ENCODE measurements at regions not wholly inside any gene's neighbourhood (a gene's known extent, or its start where the extent isn't known, plus 50 kb on each side); places are given as distances from the start of the nearest gene placed in this dataset.
"Not testable (repeated sequence)": the region's sequence is repeated elsewhere in the genome, so short reads cannot be mapped to it uniquely, and the experiment has no call there.

GRCh38 chr2:87349006-87349405, 327.4 kb upstream of the PLGLB1 start:
- not testable (repeated sequence) for H3K9me3 ChIP-seq (ENCODE audit: control insufficient read depth, insufficient read depth, low read length); H3K4me1 ChIP-seq (ENCODE audit: control insufficient read depth, insufficient read depth, low read length); H3K36me3 ChIP-seq (ENCODE audit: control insufficient read depth, insufficient read depth, low read length); H3K4me3 ChIP-seq (ENCODE audit: low read depth, low read length); H3K9ac ChIP-seq (ENCODE audit: low read depth, low read length); H3K27me3 ChIP-seq (ENCODE audit: control insufficient read depth, insufficient read depth, low read length)

DNA sequence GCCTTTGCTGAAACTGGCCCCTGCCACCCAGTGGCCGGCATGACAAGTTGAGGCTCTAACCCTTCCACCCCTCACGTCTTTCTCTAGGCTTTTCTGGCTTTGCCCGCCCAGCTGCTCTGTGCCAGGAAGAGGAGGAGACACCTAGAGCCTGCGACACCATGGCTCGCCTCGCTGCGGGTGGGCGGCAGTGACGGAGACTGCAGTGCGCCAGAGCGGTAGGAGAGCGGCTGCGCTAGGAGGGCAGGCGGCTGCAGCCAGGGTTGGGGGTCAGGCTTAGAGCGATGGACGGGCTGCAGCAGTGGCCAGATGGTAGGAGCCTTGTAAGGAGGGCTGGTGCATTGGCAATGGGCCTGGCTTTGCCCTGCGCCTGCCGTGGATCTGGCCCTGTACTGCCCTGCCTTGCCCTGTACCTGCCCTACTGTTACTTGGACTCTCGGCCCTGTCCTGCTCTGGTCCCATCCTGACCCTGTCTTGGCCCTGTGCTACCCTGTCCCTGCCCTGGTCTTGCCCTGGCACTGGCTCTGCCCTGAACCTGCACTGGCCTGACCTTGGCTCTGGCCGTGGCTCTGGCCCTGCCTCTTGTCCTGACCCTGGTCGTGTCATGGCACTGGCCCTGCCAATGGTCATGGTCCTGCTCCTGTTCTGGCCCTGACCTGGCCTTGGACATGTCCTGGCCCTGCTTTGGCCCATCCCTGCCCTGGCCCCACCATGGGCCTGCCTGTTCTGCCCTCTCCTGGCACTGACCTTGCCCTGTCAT, 330.7 kb upstream of the PLGLB1 start:
- H3K4me1 ChIP-seq (ENCODE audit: control insufficient read depth, insufficient read depth, low read length); H3K27me3 ChIP-seq (ENCODE audit: control insufficient read depth, insufficient read depth, low read length); H3K4me3 ChIP-seq (ENCODE audit: low read depth, low read length); H3K9ac ChIP-seq (ENCODE audit: low read depth, low read length); H3K9me3 ChIP-seq (ENCODE audit: control insufficient read depth, insufficient read depth, low read length); H3K36me3 ChIP-seq (ENCODE audit: control insufficient read depth, insufficient read depth, low read length): not testable (repeated sequence)

DNA sequence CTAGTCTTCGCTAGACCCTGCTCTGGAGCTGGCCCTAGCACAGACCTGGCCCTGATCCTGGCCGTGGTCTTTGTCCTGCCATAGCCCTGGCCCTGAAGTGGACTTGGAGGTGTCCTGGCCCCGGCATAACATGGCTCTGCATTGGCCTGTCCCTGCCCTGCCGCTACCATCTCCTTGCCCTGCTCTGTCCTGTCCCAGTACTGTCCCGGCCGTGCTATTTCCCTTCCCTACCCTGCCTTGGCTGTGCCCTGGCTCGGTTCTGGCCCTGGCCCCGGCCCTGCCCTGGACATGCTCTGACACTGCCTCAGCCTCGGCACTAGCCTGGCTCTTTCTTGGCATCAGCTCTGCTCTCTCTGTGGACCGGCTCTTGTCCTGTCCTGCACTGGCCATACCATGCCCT, 331.8 kb upstream of the PLGLB1 start:
- H3K9ac ChIP-seq (ENCODE audit: low read depth, low read length); H3K4me3 ChIP-seq (ENCODE audit: low read depth, low read length); H3K27me3 ChIP-seq (ENCODE audit: control insufficient read depth, insufficient read depth, low read length); H3K4me1 ChIP-seq (ENCODE audit: control insufficient read depth, insufficient read depth, low read length); H3K9me3 ChIP-seq (ENCODE audit: control insufficient read depth, insufficient read depth, low read length); H3K36me3 ChIP-seq (ENCODE audit: control insufficient read depth, insufficient read depth, low read length): not testable (repeated sequence)

DNA sequence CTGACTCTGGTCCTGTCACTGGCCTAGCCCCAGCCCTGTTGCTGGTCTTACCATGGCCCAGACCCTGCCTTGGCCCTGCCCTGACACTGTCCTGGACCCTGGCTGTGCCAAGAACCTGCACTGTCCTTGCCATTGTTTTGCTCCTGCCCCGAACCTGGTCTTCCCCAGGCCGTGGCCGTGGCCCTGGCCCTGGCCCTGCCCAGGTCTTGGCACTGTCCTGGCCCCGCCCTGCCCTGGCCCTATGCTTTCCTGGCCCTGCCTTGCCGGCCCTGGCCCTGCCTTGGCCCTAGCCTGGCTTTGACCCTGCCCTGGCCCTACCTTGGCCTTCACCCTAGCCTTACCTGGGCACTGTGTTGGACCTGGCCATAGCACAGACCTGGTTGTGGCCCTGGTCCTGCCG, 332.5 kb upstream of the PLGLB1 start:
- H3K4me1 ChIP-seq (ENCODE audit: control insufficient read depth, insufficient read depth, low read length); H3K27me3 ChIP-seq (ENCODE audit: control insufficient read depth, insufficient read depth, low read length); H3K4me3 ChIP-seq (ENCODE audit: low read depth, low read length); H3K9ac ChIP-seq (ENCODE audit: low read depth, low read length); H3K9me3 ChIP-seq (ENCODE audit: control insufficient read depth, insufficient read depth, low read length); H3K36me3 ChIP-seq (ENCODE audit: control insufficient read depth, insufficient read depth, low read length): not testable (repeated sequence)

- not testable (repeated sequence) for H3K9ac ChIP-seq (ENCODE audit: low read depth, low read length); H3K9me3 ChIP-seq (ENCODE audit: control insufficient read depth, insufficient read depth, low read length); H3K4me3 ChIP-seq (ENCODE audit: low read depth, low read length); H3K36me3 ChIP-seq (ENCODE audit: control insufficient read depth, insufficient read depth, low read length); H3K27me3 ChIP-seq (ENCODE audit: control insufficient read depth, insufficient read depth, low read length); H3K4me1 ChIP-seq (ENCODE audit: control insufficient read depth, insufficient read depth, low read length)
Measured at GRCh38 chr2:87360250-87360649, 338.6 kb upstream of the PLGLB1 start.

GRCh38 chr2:87360927-87361326, 339.3 kb upstream of the PLGLB1 start:
- not testable (repeated sequence) for H3K4me1 ChIP-seq (ENCODE audit: control insufficient read depth, insufficient read depth, low read length); H3K27me3 ChIP-seq (ENCODE audit: control insufficient read depth, insufficient read depth, low read length); H3K9me3 ChIP-seq (ENCODE audit: control insufficient read depth, insufficient read depth, low read length); H3K36me3 ChIP-seq (ENCODE audit: control insufficient read depth, insufficient read depth, low read length); H3K4me3 ChIP-seq (ENCODE audit: low read depth, low read length); H3K9ac ChIP-seq (ENCODE audit: low read depth, low read length)

DNA sequence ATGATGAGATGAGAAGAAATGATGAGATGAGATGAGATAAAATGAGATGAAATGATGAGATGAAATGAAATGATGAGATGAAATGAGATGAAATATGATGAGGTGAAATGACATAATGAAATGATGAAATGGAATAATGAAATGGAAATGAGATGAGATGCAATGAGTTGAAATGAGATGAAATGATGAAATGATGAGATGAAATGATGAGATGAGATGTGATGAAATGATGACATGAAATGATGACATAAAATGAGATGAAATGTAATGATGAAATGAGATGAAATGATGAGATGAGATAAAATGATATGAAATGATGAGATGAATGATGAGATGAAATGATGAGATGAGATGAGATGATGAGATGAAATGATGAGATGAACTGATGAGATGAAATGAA, 340.2 kb upstream of the PLGLB1 start:
- not testable (repeated sequence) for H3K27me3 ChIP-seq (ENCODE audit: control insufficient read depth, insufficient read depth, low read length); H3K4me3 ChIP-seq (ENCODE audit: low read depth, low read length); H3K9me3 ChIP-seq (ENCODE audit: control insufficient read depth, insufficient read depth, low read length); H3K4me1 ChIP-seq (ENCODE audit: control insufficient read depth, insufficient read depth, low read length); H3K36me3 ChIP-seq (ENCODE audit: control insufficient read depth, insufficient read depth, low read length); H3K9ac ChIP-seq (ENCODE audit: low read depth, low read length)

- H3K4me3 ChIP-seq (ENCODE audit: low read depth, low read length); H3K27me3 ChIP-seq (ENCODE audit: control insufficient read depth, insufficient read depth, low read length); H3K36me3 ChIP-seq (ENCODE audit: control insufficient read depth, insufficient read depth, low read length); H3K9ac ChIP-seq (ENCODE audit: low read depth, low read length); H3K9me3 ChIP-seq (ENCODE audit: control insufficient read depth, insufficient read depth, low read length); H3K4me1 ChIP-seq (ENCODE audit: control insufficient read depth, insufficient read depth, low read length): not testable (repeated sequence)
Measured at GRCh38 chr2:87364379-87364778, 342.7 kb upstream of the PLGLB1 start.

GRCh38 chr2:87365038-87365437, 343.4 kb upstream of the PLGLB1 start:
- not testable (repeated sequence) for H3K36me3 ChIP-seq (ENCODE audit: control insufficient read depth, insufficient read depth, low read length); H3K4me3 ChIP-seq (ENCODE audit: low read depth, low read length); H3K27me3 ChIP-seq (ENCODE audit: control insufficient read depth, insufficient read depth, low read length); H3K9ac ChIP-seq (ENCODE audit: low read depth, low read length); H3K9me3 ChIP-seq (ENCODE audit: control insufficient read depth, insufficient read depth, low read length); H3K4me1 ChIP-seq (ENCODE audit: control insufficient read depth, insufficient read depth, low read length)

- not testable (repeated sequence) for H3K27me3 ChIP-seq (ENCODE audit: control insufficient read depth, insufficient read depth, low read length); H3K9ac ChIP-seq (ENCODE audit: low read depth, low read length)
Measured at GRCh38 chr2:87386063-87386560, 361.8 kb upstream of the PLGLB2 start.

DNA sequence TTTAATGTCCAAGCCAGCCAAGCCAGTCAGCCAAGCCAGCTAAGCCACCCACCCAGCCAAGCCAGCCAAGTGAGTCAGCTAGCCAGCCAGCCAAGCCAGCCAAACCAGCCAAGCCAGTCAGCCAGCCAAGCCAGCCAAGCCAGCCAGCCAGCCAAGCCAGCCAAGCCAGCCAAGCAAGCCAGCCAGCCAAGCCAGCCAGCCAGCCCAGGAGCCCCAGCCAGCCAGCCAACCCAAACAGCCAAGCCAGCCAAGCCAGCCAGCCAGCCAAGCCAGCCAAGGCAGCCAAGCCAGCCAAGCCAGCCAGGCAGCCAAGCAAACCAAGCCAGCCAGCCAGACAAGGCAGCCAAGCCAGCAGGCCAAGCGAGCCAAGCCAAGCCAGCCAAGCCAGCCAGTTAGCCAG, 352.1 kb upstream of the PLGLB2 start:
- not testable (repeated sequence) for H3K9me3 ChIP-seq (ENCODE audit: control insufficient read depth, insufficient read depth, low read length); H3K4me1 ChIP-seq (ENCODE audit: control insufficient read depth, insufficient read depth, low read length); H3K36me3 ChIP-seq (ENCODE audit: control insufficient read depth, insufficient read depth, low read length); H3K4me3 ChIP-seq (ENCODE audit: low read depth, low read length); H3K9ac ChIP-seq (ENCODE audit: low read depth, low read length); H3K27me3 ChIP-seq (ENCODE audit: control insufficient read depth, insufficient read depth, low read length)

More at GRCh38 chr2:87386063-87386560, 361.8 kb upstream of the PLGLB2 start:
- not testable (repeated sequence) for H3K36me3 ChIP-seq (ENCODE audit: control insufficient read depth, insufficient read depth, low read length); H3K4me3 ChIP-seq (ENCODE audit: low read depth, low read length); H3K9me3 ChIP-seq (ENCODE audit: control insufficient read depth, insufficient read depth, low read length); H3K4me1 ChIP-seq (ENCODE audit: control insufficient read depth, insufficient read depth, low read length)

DNA sequence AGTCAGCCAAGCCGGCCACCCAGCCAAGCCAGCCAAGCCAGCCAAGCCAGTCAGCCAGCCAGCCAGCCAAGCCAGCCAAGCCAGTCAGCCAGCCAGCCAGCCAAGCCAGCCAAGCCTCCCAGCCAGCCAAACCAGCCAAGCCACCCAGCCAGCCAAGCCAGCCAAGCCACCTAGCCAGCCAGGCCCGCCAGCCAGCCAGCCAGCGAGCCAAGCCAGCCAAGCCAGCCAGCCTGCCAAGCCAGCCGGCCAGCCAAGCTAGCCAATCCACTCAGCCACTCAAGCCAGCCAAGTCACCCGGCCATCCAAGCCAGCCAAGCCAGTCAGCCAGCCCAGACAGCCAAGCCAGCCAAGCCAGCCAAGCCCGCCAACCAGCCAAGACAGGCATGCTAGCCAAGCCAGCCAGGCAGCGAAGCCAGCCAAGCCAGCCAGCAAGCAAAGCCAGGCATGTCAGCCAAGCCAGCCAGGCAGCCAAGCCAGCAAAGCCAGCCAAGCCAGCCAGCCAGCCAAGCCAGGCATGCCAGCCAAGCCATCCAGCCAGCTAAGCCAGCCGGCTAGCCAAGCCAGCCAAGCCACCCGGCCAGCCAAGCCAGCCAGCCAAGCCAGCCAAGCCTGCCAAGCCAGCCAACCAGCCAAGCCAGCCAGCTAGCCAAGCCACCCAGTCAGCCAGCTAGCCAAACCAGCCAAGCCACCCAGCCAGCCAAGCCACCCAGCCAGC, 351.2 kb upstream of the PLGLB2 start:
- not testable (repeated sequence) for H3K9ac ChIP-seq (ENCODE audit: low read depth, low read length); H3K27me3 ChIP-seq (ENCODE audit: control insufficient read depth, insufficient read depth, low read length); H3K4me1 ChIP-seq (ENCODE audit: control insufficient read depth, insufficient read depth, low read length); H3K9me3 ChIP-seq (ENCODE audit: control insufficient read depth, insufficient read depth, low read length); H3K36me3 ChIP-seq (ENCODE audit: control insufficient read depth, insufficient read depth, low read length); H3K4me3 ChIP-seq (ENCODE audit: low read depth, low read length)

Measured in iPS-15b (cell line).